ENCODE measurements at regions not wholly inside any gene's neighbourhood (a gene's known extent, or its start where the extent isn't known, plus 50 kb on each side); places are given as distances from the start of the nearest gene placed in this dataset.

DNA sequence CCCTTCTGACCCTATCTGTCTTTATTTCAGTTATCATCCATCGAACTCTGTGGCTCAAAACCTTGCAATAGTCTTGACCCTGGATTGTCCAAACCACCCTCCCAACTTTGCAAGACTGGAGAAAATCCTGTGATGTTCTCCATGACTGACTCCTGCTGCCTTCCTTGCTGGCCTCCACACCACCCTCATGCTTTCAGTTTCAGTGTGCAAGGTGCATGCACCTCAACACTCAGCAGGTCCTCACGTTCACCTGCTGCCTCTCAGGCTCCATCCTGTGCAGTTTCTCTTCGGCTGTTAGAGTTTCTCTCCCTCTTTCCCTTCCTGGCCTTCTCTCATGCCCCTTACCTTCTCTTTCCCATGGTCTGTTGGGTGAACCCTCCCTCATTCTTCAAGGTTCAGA is 59.4 kb upstream of the ASIC2 start:
- no peak for FAIRE-seq

DNA sequence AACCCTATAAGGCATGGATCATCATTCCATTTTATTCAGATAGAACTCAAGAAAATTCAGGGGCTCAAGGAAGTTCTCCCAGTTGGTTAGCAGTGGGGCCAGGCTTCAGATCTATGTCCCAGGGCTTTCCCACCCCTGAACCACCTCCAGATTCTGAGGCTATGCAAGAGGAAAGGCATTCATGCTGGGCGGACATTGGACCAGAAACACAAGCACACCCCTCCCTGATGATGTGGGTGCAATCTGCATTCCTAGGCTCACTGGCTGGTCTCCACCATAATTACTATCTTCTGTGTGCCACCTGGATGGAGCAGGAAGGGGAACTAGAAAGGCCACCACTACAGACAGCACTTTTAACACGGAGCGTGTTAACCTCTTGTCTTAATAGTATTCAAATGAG is 63.2 kb upstream of the ASIC2 start:
- DNase-seq (ENCODE audit: insufficient read length, low spot score) (no peak), FAIRE-seq (no peak)

More for the DNA sequence above, 59.4 kb upstream of the ASIC2 start:
- no peak for DNase-seq (ENCODE audit: insufficient read length, low spot score)

DNA sequence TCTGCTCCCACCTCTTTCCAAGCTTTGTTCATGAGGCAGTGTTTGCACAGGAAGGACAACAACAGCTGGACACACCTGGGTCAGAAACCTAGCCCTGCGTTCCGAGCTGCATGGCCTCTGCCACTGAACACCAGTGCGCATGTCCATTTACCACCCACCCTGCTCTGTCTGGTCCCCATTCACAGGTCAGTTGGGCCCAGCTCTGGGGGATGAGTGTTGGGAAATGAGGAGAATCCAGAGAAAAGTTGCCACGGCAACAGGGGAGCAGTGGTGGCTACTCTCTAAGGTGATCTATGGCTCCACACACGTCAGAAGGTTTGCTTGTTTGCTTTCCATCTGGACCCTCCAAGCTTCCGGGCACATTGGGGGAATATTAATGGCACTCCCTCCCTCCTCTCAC is 70.4 kb upstream of the ASIC2 start:
- DNase-seq (ENCODE audit: insufficient read length, low spot score) (no peak), FAIRE-seq (no peak)

DNA sequence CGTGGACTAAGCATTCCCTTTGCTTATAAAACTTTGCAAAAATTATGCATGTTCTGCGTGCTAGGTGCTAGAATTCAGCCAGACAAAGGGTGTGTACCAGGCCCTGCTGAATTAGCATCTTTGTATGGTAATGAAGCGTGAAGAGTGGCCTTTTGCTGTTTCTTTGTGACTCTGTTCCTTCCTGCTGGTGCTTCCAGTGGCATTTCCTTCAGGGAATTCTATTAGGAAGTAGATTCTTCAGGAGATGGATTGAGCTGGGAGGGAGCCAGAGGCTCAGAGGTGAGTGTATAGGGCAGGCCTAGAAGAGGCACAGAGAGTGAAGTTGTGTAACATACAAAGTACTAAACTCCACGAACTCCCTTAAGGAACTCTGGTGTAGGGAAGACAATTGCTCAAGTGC is 73.9 kb upstream of the ASIC2 start:
- FAIRE-seq (no peak), DNase-seq (ENCODE audit: insufficient read length, low spot score) (no peak)

DNA sequence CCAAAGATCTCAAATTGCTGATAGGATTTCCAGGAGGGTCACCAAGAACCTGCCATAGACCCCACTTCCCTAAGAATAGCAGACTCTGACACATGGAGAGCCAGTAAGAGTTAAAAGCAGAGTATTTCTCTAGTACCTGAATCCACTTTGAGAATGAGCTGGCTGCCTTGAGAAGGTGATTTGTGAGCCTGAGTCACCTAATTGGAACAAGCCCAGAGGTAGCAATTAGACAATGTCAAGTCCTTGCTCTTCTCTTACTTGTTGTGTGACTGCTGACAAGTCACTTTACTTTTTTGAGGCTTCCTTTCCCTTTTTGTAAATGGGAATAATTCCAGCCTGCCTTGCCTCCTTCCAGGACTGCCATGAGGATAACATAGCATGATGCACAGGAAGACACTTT is 76.1 kb upstream of the ASIC2 start:
- DNase-seq (ENCODE audit: insufficient read length, low spot score) (no peak), FAIRE-seq (no peak)

DNA sequence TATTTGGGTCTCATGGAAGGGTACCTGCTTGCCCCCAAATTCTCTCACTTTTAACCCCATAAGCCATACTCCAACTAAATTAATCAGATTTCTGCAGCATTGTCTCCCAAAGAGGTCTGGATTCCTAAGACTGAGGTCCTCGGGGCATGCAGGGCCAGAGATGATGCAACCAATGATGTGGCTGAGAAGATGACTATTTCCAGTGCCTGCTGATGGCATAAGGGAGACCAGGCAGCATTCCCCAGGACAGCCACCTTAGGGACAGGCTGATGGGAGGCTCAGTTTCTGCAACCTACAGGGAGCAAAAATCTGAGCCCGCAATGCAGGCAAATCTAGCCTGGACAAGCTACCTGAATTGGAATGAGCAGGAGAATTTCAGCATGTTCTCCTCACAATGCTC is 76.8 kb upstream of the ASIC2 start:
- FAIRE-seq: no peak
- DNase-seq (ENCODE audit: insufficient read length, low spot score): no peak

DNA sequence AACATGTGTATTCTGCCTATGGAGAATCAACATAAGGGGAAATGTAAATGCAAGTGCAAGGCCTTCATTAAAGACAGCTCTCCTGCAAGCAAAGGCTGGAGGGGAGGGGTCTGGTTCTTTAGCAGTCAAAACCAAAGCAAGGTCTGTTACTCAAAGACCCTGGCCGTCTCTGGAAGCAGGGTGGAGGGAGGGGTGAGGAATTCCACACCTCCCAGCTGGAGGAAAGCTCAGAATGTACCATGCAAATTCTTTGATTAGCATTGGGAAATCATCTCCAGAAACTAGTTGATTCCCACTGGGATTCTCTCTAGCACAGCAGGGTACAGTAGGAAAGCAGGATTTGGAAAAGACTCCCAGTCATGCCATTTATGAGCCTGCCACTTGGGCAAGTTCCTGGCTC is 77.3 kb upstream of the ASIC2 start:
- DNase-seq (ENCODE audit: insufficient read length, low spot score) (no peak), FAIRE-seq (no peak)

DNA sequence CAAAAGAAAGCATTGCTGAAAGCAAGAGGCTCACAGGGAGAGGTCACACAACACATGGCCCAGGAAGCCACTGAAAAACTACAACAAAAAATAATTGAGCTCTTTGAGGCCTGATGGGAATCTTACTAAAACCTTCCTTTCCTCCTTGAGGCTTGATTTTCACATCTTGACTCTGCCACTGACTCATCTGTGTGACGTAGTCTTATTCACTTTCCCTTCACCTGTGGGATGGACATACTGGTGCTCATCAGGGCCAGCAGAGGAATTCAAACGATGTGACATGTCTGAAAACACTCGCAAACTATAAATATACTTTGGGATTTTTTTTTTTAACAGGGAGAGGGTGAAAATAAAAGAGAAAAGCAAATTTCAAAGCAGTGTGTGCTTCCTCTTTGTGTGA is 78.3 kb upstream of the ASIC2 start:
- FAIRE-seq (no peak), DNase-seq (ENCODE audit: insufficient read length, low spot score) (no peak)

DNA sequence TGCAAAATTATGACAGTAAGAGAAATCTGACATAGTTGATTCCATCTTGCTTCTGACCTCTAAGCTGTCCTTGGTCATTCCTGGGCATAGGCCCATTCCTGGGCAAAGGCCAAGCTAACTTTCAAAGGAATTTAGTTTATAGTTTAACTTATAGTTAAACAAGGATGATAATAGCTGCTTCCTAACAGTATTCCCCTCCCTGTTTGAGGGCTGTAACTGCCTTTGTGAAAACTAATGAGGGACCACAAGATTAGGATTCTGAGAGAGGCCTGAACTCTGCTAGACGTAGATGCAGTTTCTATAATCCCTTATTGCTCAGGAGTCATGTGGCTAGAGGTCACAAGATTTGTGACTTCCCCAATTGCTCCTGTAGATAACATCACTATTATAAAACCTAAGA is 80.2 kb upstream of the ASIC2 start:
- no peak for FAIRE-seq
- no peak for DNase-seq (ENCODE audit: insufficient read length, low spot score)

DNA sequence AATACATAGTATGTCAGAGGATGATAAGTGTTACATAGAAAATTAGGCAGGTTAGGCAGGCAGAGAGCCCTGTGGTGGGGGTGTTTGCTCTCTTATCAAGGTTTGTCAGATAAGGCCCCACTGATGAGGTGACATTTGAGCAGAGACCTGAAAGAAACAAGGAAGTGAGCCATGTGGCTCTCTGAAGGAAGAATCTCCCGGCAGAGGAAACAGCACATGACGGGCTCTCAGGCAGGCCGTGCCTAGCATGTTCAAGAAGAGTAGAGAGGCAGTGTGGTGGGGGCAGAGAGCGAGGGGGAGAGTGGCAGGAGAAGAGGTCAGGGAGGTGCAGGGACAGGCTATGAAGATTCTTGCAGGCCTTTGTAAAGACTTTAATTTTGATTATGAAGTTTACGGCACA is 82.0 kb upstream of the ASIC2 start:
- no peak for FAIRE-seq
- no peak for DNase-seq (ENCODE audit: insufficient read length, low spot score)

DNA sequence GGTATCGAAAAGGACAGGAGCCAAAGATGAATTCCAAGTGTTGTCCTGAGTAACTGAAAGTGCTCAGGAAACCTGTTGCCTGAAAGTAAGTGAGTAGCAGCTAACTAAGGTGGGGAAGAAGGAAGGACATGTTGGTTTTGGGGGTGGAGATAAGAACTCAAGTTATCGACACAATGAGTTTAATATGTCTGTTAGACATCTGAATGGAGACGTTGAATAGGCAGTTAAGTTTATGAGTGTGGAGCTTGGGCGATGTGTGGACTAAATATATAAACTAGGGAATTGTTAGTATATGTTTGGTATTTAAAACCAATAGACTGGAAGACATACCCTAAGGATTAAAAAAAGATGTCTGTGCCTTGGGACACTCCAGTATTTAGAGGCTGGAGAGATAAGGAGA is 82.7 kb upstream of the ASIC2 start:
- FAIRE-seq: no peak
- no peak for DNase-seq (ENCODE audit: insufficient read length, low spot score)

DNA sequence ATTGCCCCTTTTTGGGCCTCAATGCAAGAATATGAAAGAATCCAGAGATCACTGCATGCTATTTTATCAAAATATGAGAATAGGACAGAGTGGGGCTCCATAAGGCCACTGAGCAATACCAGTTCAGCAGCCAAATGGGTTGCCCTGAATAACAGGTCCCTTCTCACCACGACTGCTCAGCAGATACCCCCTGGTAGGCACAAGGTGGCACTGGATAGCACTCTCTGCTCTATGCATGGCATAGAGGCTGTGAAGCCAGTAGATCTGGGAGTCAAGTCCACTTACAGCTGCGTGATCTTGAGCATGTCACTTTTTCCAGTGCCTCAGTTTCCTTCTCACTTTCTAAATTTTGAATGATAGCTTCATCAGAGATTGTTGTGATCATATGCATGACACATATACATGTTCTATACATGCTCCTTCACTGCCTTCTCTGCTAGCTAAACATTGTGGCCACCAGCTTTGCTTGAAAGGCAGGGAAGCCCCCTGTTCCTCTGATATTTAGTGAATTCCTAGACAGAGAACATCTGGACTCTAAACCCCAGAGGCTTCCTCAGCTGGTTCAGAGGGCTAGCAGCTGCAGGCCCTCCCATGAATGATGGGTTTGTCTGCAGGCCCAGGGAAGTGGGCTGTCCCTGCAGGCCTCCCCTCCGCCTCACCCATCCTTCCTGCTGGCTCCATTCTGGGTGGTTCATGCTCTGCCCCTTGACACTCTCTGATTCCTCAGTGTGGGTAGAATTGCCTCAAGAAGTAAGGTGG is 84.9 kb upstream of the ASIC2 start:
- DNase-seq (ENCODE audit: insufficient read length, low spot score): no peak
- no peak for FAIRE-seq

DNA sequence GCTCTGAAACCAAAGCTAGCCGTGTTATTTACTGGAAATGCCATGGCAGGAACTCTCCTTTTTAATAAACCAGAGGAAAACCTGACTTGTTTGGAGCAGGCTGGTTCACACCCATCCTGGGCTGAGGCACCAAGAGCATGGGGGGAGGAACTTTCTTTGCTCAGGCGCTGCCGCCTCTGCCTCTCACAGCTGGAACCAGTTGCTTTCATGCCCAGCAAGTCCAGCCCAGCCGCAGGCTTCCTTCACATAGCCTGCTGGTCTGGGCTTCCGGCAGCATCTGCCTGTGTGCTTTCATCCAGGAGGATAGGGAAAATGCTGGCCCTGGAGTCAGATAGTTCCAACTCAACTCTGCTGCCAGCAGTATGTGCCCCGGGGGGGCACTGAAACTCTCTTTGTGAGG is 88.1 kb upstream of the ASIC2 start:
- FAIRE-seq: no peak
- DNase-seq (ENCODE audit: insufficient read length, low spot score): no peak

DNA sequence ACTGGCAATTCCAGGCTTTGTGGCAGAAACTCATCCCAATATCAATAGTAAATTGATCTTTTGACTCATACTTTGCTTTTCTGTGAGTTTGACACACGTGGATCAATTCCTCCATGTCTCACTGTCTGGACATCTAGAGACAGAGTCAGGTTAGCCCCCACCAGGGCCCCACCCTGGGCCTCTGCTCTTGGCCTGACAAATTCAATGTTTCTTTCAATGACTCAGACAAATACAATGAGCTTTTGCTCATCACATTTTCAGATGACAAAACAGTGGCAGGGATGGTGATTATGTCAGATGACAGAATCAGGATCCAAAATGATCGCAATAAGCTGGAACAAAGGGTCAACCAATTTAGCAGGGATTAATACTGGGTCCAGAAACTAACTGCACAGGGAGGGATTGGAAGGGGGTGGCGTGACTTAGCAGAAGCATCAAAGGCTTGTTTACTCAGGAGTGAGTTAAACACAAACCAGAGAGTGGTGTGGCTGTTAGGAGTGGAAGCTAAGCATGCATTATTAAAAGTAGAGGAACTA is 90.5 kb upstream of the ASIC2 start:
- no peak for DNase-seq (ENCODE audit: insufficient read length, low spot score)
- FAIRE-seq: no peak

DNA sequence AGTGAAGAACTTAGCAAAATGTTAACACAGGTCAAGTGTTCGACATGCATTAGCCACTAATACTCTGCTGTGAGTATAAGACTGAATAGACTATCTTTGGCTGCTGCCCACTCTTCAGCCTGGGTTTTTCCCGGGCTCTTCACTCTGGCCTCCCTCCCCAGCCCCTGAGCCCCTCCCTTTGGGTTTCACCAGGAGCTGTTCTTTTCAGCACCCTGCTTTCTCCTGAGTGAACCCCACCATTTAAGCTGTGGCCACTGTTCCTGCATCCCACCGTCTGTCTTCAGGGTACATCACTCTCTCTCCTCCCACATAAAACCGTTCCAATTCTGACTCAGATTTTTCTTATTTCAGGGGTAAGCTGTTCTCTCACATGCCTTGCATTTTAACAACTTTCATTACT is 92.0 kb upstream of the ASIC2 start:
- FAIRE-seq (no peak), DNase-seq (ENCODE audit: insufficient read length, low spot score) (no peak)

DNA sequence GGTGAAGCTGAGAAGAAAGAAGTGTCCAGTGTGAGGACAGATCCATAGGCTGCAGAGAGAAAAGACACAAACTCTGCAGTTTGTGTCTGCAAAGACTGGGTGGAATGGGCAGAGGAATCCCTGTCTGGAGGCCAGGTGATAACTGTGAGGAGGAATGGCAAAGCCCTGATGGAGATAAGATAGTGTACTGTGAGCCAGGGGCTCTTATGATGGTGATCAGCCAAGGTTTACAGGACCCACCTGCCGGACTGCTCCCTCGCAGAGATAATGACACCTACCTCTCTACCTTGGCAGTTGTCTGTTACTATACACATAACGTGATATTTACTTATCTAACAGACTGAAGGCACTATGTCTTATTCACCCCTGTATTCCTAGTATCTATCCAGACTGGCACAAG is 92.6 kb upstream of the ASIC2 start:
- DNase-seq (ENCODE audit: insufficient read length, low spot score) (no peak), FAIRE-seq (no peak)

DNA sequence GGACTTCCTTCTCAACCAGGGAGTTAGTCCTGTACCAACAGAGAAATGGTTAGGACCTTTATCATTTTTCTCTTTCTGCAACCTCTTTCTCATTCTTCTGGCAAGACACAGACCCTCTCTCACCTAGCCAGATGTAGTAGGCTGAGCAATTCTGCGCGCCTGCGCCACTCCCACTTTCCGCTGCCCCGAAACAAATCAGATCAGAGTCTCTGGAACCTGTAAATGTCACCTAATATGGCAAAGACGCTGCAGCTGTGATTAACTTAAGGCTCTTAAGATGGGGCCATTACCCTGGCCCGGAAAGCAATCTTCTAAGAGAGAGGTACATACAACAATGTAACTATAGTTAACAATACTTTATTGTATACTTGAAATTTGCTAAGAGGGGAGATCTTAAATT is 94.3 kb upstream of the ASIC2 start:
- DNase-seq (ENCODE audit: insufficient read length, low spot score) (no peak), FAIRE-seq (no peak)

DNA sequence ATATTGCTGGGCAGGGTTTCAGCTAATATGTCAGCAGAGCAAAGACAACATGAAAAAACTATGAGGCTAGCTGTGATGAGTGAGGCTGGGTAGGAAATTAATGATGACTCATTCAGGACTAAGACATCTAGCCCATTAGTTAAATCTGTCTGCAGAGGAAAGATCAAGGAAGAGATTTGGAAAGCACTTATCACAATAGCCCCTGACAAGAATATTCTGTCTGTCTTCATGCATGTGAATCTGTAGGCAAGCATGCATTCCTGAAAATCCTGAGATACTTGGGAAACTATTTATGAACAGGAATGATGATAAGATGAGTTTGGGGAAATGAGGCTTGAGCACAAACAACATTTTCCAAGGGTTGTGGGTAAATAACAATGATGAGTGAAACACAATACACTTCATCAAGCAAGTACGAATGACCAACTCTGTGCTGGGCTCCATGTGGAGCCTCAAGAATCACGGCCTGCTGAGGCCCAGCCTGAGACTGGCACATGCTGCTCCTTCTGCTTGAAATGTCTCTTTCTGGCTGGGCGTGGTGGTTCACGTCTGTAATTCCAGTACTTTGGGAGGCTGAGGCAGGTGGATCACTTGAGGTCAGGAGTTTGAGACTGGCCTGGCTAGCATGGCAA is 96.5 kb upstream of the ASIC2 start:
- FAIRE-seq: no peak
- DNase-seq (ENCODE audit: insufficient read length, low spot score): no peak

DNA sequence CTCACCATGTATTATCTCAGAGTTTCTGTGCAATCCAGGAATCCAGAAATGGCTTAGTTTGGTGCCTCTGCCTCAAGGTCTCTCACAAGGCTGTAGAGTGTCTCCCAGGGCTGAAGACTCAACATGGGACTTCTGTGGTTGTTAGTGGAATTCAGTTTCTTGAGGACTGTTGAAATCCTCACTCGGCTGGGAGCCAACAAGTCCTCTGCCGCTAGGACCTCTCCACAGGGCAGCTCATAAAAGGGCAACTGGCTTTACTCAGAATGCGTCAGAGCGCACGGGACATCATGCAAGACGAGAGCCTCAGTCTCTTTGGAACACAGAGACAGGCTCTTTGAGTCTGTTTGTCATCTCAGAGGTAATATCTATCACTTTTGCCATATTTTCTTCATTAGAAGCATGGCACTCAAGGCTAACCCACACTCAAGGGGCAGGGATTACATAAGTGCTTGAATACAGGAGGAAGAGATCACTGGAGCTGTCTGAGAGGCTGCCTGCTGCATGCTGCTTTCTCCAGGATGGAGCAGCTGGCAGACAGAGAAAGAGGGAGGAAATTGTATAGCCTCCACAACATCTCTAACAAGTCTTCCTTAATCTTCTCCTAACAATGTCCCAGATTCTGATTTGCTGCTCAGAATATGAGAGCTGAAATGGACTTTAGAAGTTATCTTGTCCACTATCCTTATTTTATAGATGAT is 97.5 kb upstream of the ASIC2 start:
- FAIRE-seq: no peak
- no peak for DNase-seq (ENCODE audit: insufficient read length, low spot score)

DNA sequence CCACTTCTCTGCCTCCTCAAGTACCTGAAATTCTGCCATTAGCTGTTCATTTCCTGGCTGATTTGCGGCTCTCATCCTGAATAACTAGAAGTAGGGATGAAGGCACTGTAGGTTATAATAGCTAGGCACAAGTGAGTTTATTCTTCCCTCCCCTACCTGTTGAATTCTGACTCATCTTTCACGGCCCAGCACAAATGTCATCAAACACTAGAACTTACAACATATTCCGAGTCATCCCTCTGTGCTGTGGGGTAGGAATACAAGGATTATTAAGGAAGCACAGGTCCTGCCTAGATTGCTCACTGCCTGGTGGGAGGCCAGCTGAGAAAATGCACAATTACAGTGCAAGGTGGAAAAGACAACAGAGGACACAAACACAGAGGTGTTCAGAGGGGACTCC is 103.7 kb upstream of the ASIC2 start:
- DNase-seq (ENCODE audit: insufficient read length, low spot score): no peak
- no peak for FAIRE-seq

DNA sequence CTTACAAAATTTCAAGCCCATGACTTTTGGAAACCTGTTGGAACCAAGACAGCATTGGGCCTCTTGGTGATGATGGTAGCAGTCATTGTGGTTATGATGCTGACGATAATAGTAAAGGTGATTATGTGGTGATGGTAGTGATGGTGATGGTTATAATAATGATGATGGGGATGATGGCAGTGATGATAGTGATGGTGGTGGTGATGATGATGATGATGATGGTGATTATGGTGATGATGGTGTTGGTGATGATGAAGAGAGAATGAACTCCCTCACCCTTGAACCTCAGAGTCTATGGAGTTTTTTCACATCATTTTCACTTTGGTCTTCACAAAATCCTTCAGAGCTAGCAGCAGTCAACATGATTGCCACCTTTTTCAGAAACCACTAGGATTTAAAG is 105.3 kb upstream of the ASIC2 start:
- FAIRE-seq: peak; percentile 71
- no peak for DNase-seq (ENCODE audit: insufficient read length, low spot score)

DNA sequence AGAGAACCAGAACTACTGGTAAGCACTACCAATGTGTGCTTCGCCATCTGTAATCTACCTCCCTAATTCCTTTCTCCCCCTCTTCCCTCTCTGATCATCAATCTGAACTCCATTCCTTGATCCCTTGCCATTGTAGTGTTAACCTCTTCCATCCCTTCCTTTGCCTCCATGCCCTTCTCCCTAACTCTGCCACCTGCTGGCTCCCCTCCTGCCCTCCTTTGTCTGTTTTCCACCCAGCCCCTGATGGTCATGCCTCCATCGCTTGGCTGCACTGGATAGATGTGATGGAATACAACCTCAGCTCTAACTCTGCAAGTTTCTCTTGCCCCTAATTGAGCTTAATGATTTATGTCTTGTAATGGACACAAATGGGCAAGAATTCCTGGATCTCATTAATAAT is 108.2 kb upstream of the ASIC2 start:
- FAIRE-seq (no peak), DNase-seq (ENCODE audit: insufficient read length, low spot score) (no peak)

All from HTR-8/SVneo (cell line).